ENCODE measurements at regions not wholly inside any gene's neighbourhood (a gene's known extent, or its start where the extent isn't known, plus 50 kb on each side); places are given as distances from the start of the nearest gene placed in this dataset.

DNA sequence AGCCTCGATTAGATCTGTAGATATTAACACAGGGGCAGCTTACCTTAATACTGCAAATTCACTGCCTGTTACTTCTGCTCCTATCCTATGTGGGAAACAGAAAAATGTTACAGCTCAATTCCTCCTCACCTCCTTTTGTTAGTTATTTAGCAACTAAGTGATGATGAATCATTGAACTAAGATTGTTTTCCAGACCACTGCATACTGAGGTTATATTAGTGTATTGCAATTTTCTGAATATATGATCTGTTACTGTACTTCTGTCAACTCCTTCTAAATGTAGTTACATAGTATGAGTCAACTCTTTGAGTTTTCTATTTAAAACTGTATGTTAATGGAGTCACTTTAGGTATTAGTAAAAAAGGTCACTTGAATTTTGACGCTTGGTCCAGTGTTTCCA is 331.5 kb upstream of the SLCO3A1 start:
- DNase-seq (ENCODE audit: low read depth in 2 of 2): peak in 1 of 2 donors; percentile 78
- H3K4me3 ChIP-seq (replicated peaks in 1 of 2; ENCODE audit: low read depth in 2 of 2, low read length in 2 of 2): no peak overlapping the region
- TF ChIP-seq CTCF (IDR thresholded peaks at IDR 0.05; ENCODE audit: low read depth, low read length): no peak

DNA sequence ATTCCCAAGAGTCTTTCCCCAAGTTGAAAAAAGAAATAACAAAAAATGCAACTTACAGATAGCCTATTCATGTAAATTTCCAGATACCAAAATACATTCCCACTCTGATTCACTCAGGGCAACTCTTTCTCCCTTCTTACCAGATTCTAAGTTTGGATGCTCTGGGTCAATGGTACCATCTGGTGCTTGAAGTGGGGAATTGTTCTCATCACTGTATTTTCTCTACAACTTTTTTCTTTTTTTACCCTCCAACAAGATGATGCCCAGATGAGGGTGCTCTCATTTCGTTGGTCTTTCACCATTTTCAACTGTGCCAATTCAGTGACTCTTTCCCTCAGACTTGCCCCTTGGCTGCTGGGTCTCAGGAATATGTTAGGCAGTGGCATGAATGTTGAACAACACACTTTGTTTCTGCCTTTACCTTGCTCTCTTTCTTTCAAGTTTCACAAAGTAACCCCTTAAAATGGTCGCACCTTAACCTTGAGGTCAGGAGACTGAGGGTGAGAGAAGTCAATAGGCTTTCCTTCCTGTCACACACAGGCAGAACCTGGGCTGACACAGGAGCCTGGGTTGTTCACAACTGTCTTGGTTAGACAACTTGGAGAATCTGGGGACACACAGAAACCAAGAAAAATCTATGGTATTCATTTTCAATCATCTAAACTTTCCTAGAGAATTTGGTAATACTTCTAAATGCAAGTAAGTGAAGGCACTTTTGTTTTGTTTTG is 330.7 kb upstream of the SLCO3A1 start:
- H3K4me3 ChIP-seq (replicated peaks in 1 of 2; ENCODE audit: low read depth in 2 of 2, low read length in 2 of 2): no peak overlapping the region
- TF ChIP-seq CTCF (IDR thresholded peaks at IDR 0.05; ENCODE audit: low read depth, low read length): peak; percentile 60
- DNase-seq (ENCODE audit: low read depth in 2 of 2): peak in 1 of 2 donors; percentile 82

- no peak for TF ChIP-seq CTCF (IDR thresholded peaks at IDR 0.05; ENCODE audit: low read depth, low read length)
- no peak for DNase-seq (ENCODE audit: low read depth in 2 of 2)
- H3K4me3 ChIP-seq (replicated peaks in 1 of 2; ENCODE audit: low read depth in 2 of 2, low read length in 2 of 2): no peak overlapping the region
Measured at GRCh38 chr15:91523596-91523995, 329.9 kb upstream of the SLCO3A1 start.

DNA sequence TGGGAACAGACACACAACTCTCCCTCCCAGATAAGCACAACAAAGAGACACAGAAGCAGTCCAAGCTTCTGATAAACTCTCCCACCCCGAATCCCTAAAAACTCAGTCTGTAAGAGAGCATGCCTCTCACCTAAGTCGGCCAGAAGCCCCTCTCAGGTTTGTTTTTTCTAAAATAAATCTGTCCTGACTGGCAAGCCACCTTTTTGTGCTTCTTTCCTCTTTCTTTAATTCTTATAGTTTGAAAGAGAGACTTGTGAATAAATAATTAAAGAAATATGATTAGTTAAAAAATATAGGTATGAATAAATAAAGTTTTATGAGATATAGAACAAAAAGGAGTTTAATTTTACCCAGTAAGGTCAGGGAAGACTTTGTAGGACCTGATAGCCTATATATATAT is 329.0 kb upstream of the SLCO3A1 start:
- H3K4me3 ChIP-seq (replicated peaks in 1 of 2; ENCODE audit: low read depth in 2 of 2, low read length in 2 of 2): no peak overlapping the region
- TF ChIP-seq CTCF (IDR thresholded peaks at IDR 0.05; ENCODE audit: low read depth, low read length): no peak
- no peak for DNase-seq (ENCODE audit: low read depth in 2 of 2)

GRCh38 chr15:91525751-91526150 is 327.8 kb upstream of the SLCO3A1 start:
- no peak for TF ChIP-seq CTCF (IDR thresholded peaks at IDR 0.05; ENCODE audit: low read depth, low read length)
- DNase-seq (ENCODE audit: low read depth in 2 of 2): no peak
- no peak overlapping the region for H3K4me3 ChIP-seq (replicated peaks in 1 of 2; ENCODE audit: low read depth in 2 of 2, low read length in 2 of 2)

DNA sequence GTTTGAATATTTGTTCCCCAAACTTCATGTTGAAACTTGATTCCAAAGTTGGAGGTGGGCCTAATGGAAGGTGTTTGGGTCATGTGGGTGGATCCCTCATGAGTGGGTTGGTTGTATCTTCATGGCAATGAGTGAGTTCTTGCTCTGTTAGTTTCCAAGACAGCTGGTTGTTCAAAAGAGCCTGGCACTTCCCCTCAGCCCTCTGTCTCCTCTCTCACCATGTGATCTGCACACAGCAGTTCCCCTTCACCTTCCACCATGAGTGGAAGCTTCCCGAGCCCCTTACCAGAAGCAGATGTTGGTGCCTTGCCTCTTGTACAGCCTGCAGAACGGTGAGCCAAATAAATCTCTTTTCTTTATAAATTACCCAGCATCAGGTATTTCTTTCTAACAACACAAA is 327.1 kb upstream of the SLCO3A1 start:
- TF ChIP-seq CTCF (IDR thresholded peaks at IDR 0.05; ENCODE audit: low read depth, low read length): no peak
- no peak overlapping the region for H3K4me3 ChIP-seq (replicated peaks in 1 of 2; ENCODE audit: low read depth in 2 of 2, low read length in 2 of 2)
- DNase-seq (ENCODE audit: low read depth in 2 of 2): no peak

- no peak for DNase-seq (ENCODE audit: low read depth in 2 of 2)
- TF ChIP-seq CTCF (IDR thresholded peaks at IDR 0.05; ENCODE audit: low read depth, low read length): no peak
- no peak overlapping the region for H3K4me3 ChIP-seq (replicated peaks in 1 of 2; ENCODE audit: low read depth in 2 of 2, low read length in 2 of 2)
Measured at GRCh38 chr15:91528801-91529200, 324.7 kb upstream of the SLCO3A1 start.
